ENCODE measurements at regions not wholly inside any gene's neighbourhood (a gene's known extent, or its start where the extent isn't known, plus 50 kb on each side); places are given as distances from the start of the nearest gene placed in this dataset.

- Histone ChIP-seq H3K36me3 (ENCODE audit: control insufficient read depth in 1 of 2, insufficient read depth in 2 of 2, low read depth in 1 of 2, low read length in 2 of 2) (no peaks in the 10 kb centered on the region), H2BK120ac (ENCODE audit: low read depth, low read length) (no peak overlapping the region)
These were observed 798.0 kb upstream of the MGAT4C start for GRCh38 chr12:87054226-87054625.

GRCh38 chr12:87051621-87052020, 795.4 kb upstream of the MGAT4C start:
- Histone ChIP-seq H2AK5ac (ENCODE audit: low read length, severe bottlenecking) (no peak overlapping the region), H2AFZ (ENCODE audit: low read depth, low read length) (no peak overlapping the region), H3K79me1 (replicated peaks; ENCODE audit: low read length, poor library complexity, severe bottlenecking) (no peaks in the 10 kb centered on the region), H3K18ac (ENCODE audit: low read depth in 1 of 2, low read length in 2 of 2) (no peak overlapping the region), H4K91ac (ENCODE audit: low read length) (no peak overlapping the region), H3K27ac (ENCODE audit: low read length, poor library complexity, severe bottlenecking) (no peak overlapping the region), H2BK15ac (ENCODE audit: low read depth, poor library complexity, severe bottlenecking) (no peak overlapping the region), H2BK12ac (ENCODE audit: low read length in 2 of 2) (no peak overlapping the region), H3K23ac (ENCODE audit: low read length in 2 of 2) (no peak overlapping the region), H3K4me1 (ENCODE audit: control insufficient read depth, insufficient read depth, low read depth, low read length) (no peaks in the 10 kb centered on the region), H4K8ac (ENCODE audit: low read length) (no peak overlapping the region), H3K14ac (ENCODE audit: low read length in 2 of 2) (no peak overlapping the region), H3K9ac (ENCODE audit: low read length) (no peak overlapping the region), H3K36me3 (ENCODE audit: control insufficient read depth in 1 of 2, insufficient read depth in 2 of 2, low read depth in 1 of 2, low read length in 2 of 2) (no peaks in the 10 kb centered on the region), H3K27me3 (ENCODE audit: control insufficient read depth in 1 of 2, insufficient read depth in 1 of 2, low read length in 2 of 2) (no peaks in the 10 kb centered on the region), H3K4ac (ENCODE audit: low read depth in 1 of 2, low read length in 2 of 2) (no peak overlapping the region), H2BK120ac (ENCODE audit: low read depth, low read length) (no peak overlapping the region), H3K4me2 (ENCODE audit: low read length, poor library complexity, severe bottlenecking) (no peak overlapping the region), H3K9me3 (ENCODE audit: control insufficient read depth, low read length) (no peaks in the 10 kb centered on the region), H2BK5ac (ENCODE audit: low read depth, low read length, poor library complexity, severe bottlenecking) (no peak overlapping the region), H3K4me3 (ENCODE audit: insufficient read depth in 1 of 2, low read depth in 1 of 2, low read length in 2 of 2) (no peak overlapping the region)
- no CpG with 5 or more reads among the region's 1 CpG for WGBS
- peak; percentile 2 for DNase-seq

More at GRCh38 chr12:87054226-87054625, 798.0 kb upstream of the MGAT4C start:
- no peak overlapping the region for H2BK5ac ChIP-seq (ENCODE audit: low read depth, low read length, poor library complexity, severe bottlenecking)
- H3K4me1 ChIP-seq (ENCODE audit: control insufficient read depth, insufficient read depth, low read depth, low read length), result no peaks in the 10 kb centered on the region
- no peak overlapping the region for H3K18ac ChIP-seq (ENCODE audit: low read depth in 1 of 2, low read length in 2 of 2)
- H3K23ac ChIP-seq (ENCODE audit: low read length in 2 of 2), result no peak overlapping the region
- no peak overlapping the region for H3K4ac ChIP-seq (ENCODE audit: low read depth in 1 of 2, low read length in 2 of 2)
- H3K27ac ChIP-seq (ENCODE audit: low read length, poor library complexity, severe bottlenecking), result no peak overlapping the region
- H4K8ac ChIP-seq (ENCODE audit: low read length), result no peak overlapping the region
- no peak for DNase-seq
- H2BK15ac ChIP-seq (ENCODE audit: low read depth, poor library complexity, severe bottlenecking), result no peak overlapping the region
- H2BK12ac ChIP-seq (ENCODE audit: low read length in 2 of 2), result no peak overlapping the region
- no peak overlapping the region for H3K4me3 ChIP-seq (ENCODE audit: insufficient read depth in 1 of 2, low read depth in 1 of 2, low read length in 2 of 2)
- no peak overlapping the region for H3K4me2 ChIP-seq (ENCODE audit: low read length, poor library complexity, severe bottlenecking)
- no peaks in the 10 kb centered on the region for H3K9me3 ChIP-seq (ENCODE audit: control insufficient read depth, low read length)
- H3K27me3 ChIP-seq (ENCODE audit: control insufficient read depth in 1 of 2, insufficient read depth in 1 of 2, low read length in 2 of 2), result no peaks in the 10 kb centered on the region
- no peak overlapping the region for H3K9ac ChIP-seq (ENCODE audit: low read length)
- H4K91ac ChIP-seq (ENCODE audit: low read length), result no peak overlapping the region
- H2AK5ac ChIP-seq (ENCODE audit: low read length, severe bottlenecking), result no peak overlapping the region
- no peaks in the 10 kb centered on the region for H3K79me1 ChIP-seq (replicated peaks; ENCODE audit: low read length, poor library complexity, severe bottlenecking)
- no peak overlapping the region for H3K14ac ChIP-seq (ENCODE audit: low read length in 2 of 2)
- no peak overlapping the region for H2AFZ ChIP-seq (ENCODE audit: low read depth, low read length)

GRCh38 chr12:87047691-87048090, 791.5 kb upstream of the MGAT4C start:
- no peak overlapping the region for H4K8ac ChIP-seq (ENCODE audit: low read length)
- H2AK5ac ChIP-seq (ENCODE audit: low read length, severe bottlenecking), result no peak overlapping the region
- no peak for DNase-seq
- no peak overlapping the region for H2BK120ac ChIP-seq (ENCODE audit: low read depth, low read length)
- H2BK15ac ChIP-seq (ENCODE audit: low read depth, poor library complexity, severe bottlenecking), result no peak overlapping the region
- H2BK5ac ChIP-seq (ENCODE audit: low read depth, low read length, poor library complexity, severe bottlenecking), result no peak overlapping the region
- no peak overlapping the region for H2BK12ac ChIP-seq (ENCODE audit: low read length in 2 of 2)
- no peaks in the 10 kb centered on the region for H3K79me1 ChIP-seq (replicated peaks; ENCODE audit: low read length, poor library complexity, severe bottlenecking)
- no peak overlapping the region for H3K4me2 ChIP-seq (ENCODE audit: low read length, poor library complexity, severe bottlenecking)
- no peaks in the 10 kb centered on the region for H3K27me3 ChIP-seq (ENCODE audit: control insufficient read depth in 1 of 2, insufficient read depth in 1 of 2, low read length in 2 of 2)
- no peak overlapping the region for H3K23ac ChIP-seq (ENCODE audit: low read length in 2 of 2)
- no peak overlapping the region for H3K18ac ChIP-seq (ENCODE audit: low read depth in 1 of 2, low read length in 2 of 2)
- no peaks in the 10 kb centered on the region for H3K4me1 ChIP-seq (ENCODE audit: control insufficient read depth, insufficient read depth, low read depth, low read length)
- H4K91ac ChIP-seq (ENCODE audit: low read length), result no peak overlapping the region
- no peak overlapping the region for H3K9ac ChIP-seq (ENCODE audit: low read length)
- 80% methylated on average over 1 of the region's 3 CpGs for WGBS
- no peak overlapping the region for H3K27ac ChIP-seq (ENCODE audit: low read length, poor library complexity, severe bottlenecking)
- no peak overlapping the region for H3K4me3 ChIP-seq (ENCODE audit: insufficient read depth in 1 of 2, low read depth in 1 of 2, low read length in 2 of 2)
- no peaks in the 10 kb centered on the region for H3K9me3 ChIP-seq (ENCODE audit: control insufficient read depth, low read length)
- H3K4ac ChIP-seq (ENCODE audit: low read depth in 1 of 2, low read length in 2 of 2), result no peak overlapping the region
- H3K14ac ChIP-seq (ENCODE audit: low read length in 2 of 2), result no peak overlapping the region
- H2AFZ ChIP-seq (ENCODE audit: low read depth, low read length), result no peak overlapping the region
- no peaks in the 10 kb centered on the region for H3K36me3 ChIP-seq (ENCODE audit: control insufficient read depth in 1 of 2, insufficient read depth in 2 of 2, low read depth in 1 of 2, low read length in 2 of 2)

- no peaks in the 10 kb centered on the region for H3K27me3 ChIP-seq (ENCODE audit: control insufficient read depth in 1 of 2, insufficient read depth in 1 of 2, low read length in 2 of 2)
- DNase-seq, result no peak
- H2BK5ac ChIP-seq (ENCODE audit: low read depth, low read length, poor library complexity, severe bottlenecking), result no peak overlapping the region
- 83% methylated on average over 1 of the region's 1 CpG for WGBS
- no peak overlapping the region for H3K27ac ChIP-seq (ENCODE audit: low read length, poor library complexity, severe bottlenecking)
- H2BK15ac ChIP-seq (ENCODE audit: low read depth, poor library complexity, severe bottlenecking), result no peak overlapping the region
- no peaks in the 10 kb centered on the region for H3K79me1 ChIP-seq (replicated peaks; ENCODE audit: low read length, poor library complexity, severe bottlenecking)
- no peak overlapping the region for H3K4ac ChIP-seq (ENCODE audit: low read depth in 1 of 2, low read length in 2 of 2)
- H3K9me3 ChIP-seq (ENCODE audit: control insufficient read depth, low read length), result no peaks in the 10 kb centered on the region
- no peak overlapping the region for H3K14ac ChIP-seq (ENCODE audit: low read length in 2 of 2)
- H2BK12ac ChIP-seq (ENCODE audit: low read length in 2 of 2), result no peak overlapping the region
- no peaks in the 10 kb centered on the region for H3K36me3 ChIP-seq (ENCODE audit: control insufficient read depth in 1 of 2, insufficient read depth in 2 of 2, low read depth in 1 of 2, low read length in 2 of 2)
- no peak overlapping the region for H3K4me2 ChIP-seq (ENCODE audit: low read length, poor library complexity, severe bottlenecking)
- no peak overlapping the region for H2BK120ac ChIP-seq (ENCODE audit: low read depth, low read length)
- no peak overlapping the region for H2AFZ ChIP-seq (ENCODE audit: low read depth, low read length)
- no peak overlapping the region for H3K23ac ChIP-seq (ENCODE audit: low read length in 2 of 2)
- H3K18ac ChIP-seq (ENCODE audit: low read depth in 1 of 2, low read length in 2 of 2), result no peak overlapping the region
- no peak overlapping the region for H3K9ac ChIP-seq (ENCODE audit: low read length)
- no peak overlapping the region for H4K8ac ChIP-seq (ENCODE audit: low read length)
- no peak overlapping the region for H3K4me3 ChIP-seq (ENCODE audit: insufficient read depth in 1 of 2, low read depth in 1 of 2, low read length in 2 of 2)
- H3K4me1 ChIP-seq (ENCODE audit: control insufficient read depth, insufficient read depth, low read depth, low read length), result no peaks in the 10 kb centered on the region
- no peak overlapping the region for H4K91ac ChIP-seq (ENCODE audit: low read length)
- H2AK5ac ChIP-seq (ENCODE audit: low read length, severe bottlenecking), result no peak overlapping the region
These were observed 783.3 kb upstream of the MGAT4C start for GRCh38 chr12:87039536-87039935.

Measured in mesenchymal stem cell (in vitro differentiated cells and primary cell).